RKO (cell line): ENCODE measurements at regions not wholly inside any gene's neighbourhood (a gene's known extent, or its start where the extent isn't known, plus 50 kb on each side); places are given as distances from the start of the nearest gene placed in this dataset.

Experiments used
- DNase-seq: peaks from one replicate; pipeline ENCODE4 v3.0.0-alpha.2; 2016; ENCODE audit warnings: low spot score

- no peak for DNase-seq
Measured at GRCh38 chr5:143663872-143664271, 148.1 kb upstream of the HMHB1 start.

DNA sequence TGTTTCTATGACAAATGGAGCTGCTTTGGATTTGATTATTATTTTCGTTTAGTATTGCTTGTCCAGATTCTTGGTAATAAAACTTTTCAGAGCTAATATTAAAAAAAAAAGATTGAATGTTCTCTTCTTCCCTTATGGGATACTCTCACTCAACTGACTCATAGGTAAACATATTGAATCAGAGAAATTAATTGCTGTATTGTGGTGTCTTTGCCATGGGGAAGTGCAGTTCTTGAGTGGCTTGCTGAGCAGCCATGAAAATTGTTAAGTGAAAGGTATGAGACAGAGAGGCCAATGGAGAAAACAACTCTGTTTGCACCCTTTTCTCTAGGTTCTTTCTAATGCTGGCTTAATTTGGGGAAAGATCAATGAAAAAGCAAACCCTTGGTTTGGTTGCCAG, 149.9 kb upstream of the HMHB1 start:
- DNase-seq: no peak

DNA sequence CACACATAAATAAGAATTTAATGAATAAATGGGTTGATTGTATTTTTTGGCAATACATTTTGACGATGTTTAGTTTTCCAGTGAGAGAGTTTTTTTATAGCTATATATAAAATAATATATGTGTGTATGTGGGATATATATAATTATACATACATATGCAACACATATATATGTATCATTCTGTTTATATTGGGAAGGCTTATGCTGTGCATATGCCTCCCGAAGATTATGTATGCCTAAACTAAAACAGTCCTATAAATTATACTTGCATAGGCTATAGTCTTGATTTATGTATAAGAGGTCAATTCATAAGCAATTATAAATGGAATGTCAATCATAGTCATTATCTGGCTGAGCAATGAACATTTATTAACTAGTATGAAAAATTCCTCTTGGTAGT, 151.3 kb upstream of the HMHB1 start:
- no peak for DNase-seq

DNA sequence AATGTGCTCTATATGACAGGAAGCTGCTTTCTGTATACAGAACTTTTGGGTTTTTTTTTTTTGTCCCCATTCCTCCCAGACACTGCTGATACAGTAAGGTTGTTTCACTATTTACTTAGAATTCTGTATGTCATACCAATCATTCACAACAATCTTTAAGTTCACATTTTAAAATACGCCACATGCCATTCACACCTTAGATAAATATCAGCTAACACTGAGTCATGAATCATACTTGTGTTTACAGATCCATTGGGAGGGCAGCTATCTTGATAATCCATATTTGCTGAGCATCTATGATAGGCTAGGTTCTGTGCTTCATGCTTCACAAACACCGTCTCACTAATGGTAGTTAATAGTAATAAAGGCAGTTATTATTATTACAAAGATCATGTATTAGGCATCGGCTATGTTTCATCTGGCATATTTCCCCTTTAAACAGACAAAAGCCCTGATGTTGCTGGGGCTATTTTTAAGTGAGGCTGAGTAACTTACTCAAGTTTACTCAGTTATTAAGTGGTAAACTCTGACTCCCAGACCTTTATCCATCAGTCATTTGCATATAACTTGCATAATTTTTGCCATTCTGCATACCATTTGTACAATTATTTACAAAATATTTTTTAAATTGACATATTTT, 152.2 kb upstream of the HMHB1 start:
- DNase-seq: no peak

GRCh38 chr5:143658956-143659355, 153.0 kb upstream of the HMHB1 start:
- DNase-seq: no peak

- DNase-seq: no peak
Measured at GRCh38 chr5:143657647-143658285, 154.2 kb upstream of the HMHB1 start.

GRCh38 chr5:143653766-143654282, 158.1 kb upstream of the HMHB1 start:
- DNase-seq: no peak

DNA sequence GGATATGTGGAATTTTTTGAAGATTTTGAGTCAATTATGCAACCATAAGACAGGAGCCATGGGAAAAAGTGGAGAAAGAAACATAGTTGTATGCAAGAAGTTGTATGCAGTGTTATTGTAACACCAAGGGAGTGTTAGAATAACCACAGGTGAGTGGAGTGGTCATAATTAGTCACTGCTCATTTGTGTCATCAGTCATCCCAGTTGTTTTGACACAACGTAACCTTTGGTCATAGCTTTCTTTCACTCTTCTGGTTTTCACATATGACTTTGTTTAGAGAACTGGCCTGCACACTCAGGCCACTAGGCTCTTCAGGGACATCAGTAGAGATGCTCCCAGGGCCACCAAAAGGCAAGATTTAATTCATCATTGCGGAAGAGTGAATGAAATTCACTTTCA, 158.7 kb upstream of the HMHB1 start:
- DNase-seq: no peak

DNA sequence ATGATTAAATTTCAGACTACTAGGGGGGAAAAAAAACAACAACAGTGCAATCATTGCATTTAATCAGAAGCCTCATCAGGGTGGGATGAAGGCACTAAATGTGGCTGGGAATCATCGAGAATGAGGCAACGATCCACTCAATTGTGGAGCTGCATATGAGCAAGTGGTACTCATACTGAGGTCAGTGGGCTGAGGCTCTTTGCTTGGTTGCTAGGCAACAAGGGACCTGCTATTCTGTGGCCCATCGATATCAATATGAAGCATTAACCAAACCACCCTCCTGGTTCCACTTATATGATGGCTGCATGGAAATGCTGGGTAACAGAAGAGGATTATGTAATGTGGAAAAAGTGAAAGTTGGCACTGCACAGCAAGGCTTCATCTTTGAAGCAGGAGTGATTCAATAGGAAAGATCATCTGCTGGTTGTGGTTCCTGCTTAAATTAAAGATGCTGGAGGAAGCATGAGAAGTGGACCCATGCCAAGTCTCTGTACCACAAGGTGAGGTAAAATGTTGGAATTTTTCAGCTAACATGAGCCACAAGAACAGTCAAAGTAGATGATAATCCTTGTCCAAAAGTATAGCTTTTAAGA, 159.8 kb upstream of the HMHB1 start:
- DNase-seq: no peak

- no peak for DNase-seq
Measured at GRCh38 chr5:143649937-143650621, 161.9 kb upstream of the HMHB1 start.

DNA sequence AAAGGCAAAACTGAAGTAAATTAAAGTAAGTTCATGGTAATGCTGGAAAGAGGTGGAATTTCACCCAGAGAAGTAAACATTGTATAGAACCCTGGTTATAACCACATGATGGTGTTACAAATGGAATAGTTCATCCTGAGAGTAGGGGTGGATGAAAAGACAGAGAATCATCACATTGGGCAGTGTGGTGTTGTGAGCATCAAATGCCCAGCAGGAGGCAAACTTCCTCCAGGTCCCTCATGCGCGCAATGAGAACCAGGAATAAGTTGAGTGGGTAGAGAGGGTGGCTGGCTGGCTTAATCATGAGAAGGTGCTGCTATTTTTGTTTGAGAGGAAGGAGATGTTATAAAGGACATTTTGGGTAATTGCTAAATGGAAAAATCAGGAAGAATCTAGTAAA, 163.3 kb upstream of the HMHB1 start:
- DNase-seq: no peak

DNA sequence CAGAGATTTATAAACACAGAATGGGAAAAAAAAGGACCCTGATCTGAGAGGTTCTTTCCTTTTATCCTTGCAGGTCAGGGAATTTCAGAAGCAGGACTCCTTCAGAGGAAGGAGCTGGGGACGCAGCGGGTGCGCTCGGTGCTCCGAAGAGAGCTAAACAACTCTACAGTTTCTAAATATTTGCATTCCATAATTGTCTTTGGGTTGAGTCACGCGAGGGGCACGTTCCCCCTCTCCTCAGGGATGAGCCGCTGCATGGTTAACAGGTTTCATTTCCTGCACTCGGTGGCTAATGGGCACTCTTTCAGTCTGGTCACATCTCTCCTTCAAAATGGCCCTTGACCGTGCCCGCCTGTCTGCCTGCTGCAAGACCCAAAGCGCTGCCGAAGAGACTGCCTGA, 165.0 kb upstream of the HMHB1 start:
- DNase-seq: no peak

- no peak for DNase-seq
Measured at GRCh38 chr5:143645356-143645755, 166.6 kb upstream of the HMHB1 start.

DNA sequence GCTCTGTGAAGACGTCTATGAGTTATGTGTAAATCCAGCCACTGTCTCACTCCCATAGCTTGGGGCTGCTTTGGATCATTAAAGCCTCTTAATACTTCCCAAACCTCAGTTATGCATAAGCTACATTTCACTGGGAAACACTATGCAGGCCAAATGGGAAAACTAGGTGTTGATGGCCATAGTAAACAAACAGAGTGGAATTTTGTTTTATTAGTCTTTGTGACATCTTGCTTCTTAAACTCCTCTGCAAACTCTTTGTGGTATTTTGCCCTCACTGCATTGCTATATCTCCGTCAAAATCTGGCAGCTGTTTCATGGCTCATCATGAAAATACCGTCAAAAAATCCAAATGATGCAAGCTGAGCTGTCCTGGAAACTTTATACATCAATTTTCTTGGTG, 167.2 kb upstream of the HMHB1 start:
- no peak for DNase-seq

GRCh38 chr5:143642791-143643190, 169.2 kb upstream of the HMHB1 start:
- no peak for DNase-seq

- no peak for DNase-seq
Measured at GRCh38 chr5:143641549-143642355, 170.2 kb upstream of the HMHB1 start.

GRCh38 chr5:143638654-143639053, 173.3 kb upstream of the HMHB1 start:
- DNase-seq: no peak

- DNase-seq: no peak
Measured at GRCh38 chr5:143636931-143637528, 174.9 kb upstream of the HMHB1 start.

DNA sequence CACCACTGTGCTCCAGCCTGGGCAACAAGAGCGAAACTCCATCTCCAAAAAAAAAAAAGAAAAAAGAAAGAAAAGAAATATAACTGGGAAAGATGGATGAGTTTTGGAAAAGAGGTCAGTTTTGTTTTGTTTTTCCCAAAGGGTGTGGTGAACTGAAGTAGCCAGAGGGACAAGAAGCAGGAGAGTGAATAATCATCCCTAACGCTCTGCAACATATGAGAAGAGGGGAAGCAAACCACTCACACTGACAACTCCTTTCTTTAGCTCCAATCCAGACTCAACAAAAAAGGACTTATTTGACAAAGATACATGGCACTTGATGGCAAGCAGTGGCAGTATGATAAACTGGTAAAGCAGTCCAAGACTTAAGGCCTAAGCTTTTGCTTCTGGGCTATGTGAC, 176.1 kb upstream of the HMHB1 start:
- DNase-seq: no peak

DNA sequence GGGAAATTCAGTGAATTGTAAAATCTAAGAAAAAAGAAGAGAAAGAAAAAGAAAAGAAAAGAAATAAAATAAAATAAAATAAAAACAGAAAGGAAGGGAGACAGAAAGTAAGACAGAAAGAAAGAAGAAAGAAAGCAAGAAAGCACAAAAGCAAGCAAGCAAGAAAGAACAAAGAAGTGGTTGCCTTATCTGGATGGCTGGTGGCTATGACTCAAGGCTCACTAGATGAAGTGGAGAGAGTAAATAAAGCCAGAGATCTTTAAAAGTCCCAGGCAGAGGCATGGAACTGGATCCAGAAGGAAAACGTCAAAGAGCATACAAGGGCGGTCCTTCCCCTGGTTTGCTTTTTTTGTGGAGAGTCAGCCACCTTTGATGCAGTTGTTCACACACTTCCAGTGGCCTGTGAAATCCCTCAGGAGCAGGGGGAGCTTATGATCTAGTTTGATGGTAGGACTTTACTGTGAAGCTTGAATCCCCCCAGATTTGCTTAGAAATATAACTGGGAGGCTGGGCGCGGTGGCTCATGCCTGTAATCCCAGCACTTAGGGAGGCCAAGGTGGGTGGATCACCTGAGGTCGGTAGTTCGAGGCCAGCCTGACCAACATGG, 176.7 kb upstream of the HMHB1 start:
- no peak for DNase-seq

GRCh38 chr5:143634689-143635088, 177.3 kb upstream of the HMHB1 start:
- no peak for DNase-seq
